ENCODE measurements at regions not wholly inside any gene's neighbourhood (a gene's known extent, or its start where the extent isn't known, plus 50 kb on each side); places are given as distances from the start of the nearest gene placed in this dataset.
"Not testable (repeated sequence)": the region's sequence is repeated elsewhere in the genome, so short reads cannot be mapped to it uniquely, and the experiment has no call there.

DNA sequence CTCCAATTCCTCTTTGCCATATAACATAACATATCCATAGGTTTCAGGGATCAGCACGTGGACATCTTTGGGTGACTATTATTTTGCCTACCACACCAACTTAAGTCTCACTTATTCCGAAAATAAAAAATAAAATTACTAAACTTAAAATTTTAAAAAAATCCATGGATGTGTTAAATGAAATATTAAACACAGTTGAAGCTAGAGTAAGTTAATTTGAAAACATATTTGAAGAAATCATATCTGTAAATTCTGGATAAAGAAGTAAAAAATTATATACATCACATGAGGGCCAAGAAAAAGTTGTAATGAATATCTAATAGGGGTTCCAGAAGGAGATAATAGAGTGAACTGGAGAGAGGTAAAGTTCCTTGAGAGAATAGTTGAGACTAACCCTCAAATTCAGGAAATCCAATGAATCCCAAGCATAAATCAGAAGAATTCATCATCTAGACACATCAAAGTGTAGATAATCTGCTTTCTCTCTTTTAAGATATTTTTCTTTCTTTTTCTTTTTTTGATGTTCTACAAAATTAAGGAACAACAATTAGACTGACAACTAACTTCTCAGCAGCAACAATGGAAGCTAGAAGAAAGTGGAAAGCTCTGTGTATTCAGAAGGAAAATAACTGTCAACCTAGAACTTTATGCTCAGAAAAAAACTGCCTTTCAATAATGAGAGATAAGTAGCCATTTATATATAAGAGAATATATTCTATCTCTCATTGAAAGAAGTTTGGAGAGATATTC, 147.4 kb downstream of the ABHD5 start:
- no peak for DNase-seq (ENCODE audit: low read depth in 2 of 2)

DNA sequence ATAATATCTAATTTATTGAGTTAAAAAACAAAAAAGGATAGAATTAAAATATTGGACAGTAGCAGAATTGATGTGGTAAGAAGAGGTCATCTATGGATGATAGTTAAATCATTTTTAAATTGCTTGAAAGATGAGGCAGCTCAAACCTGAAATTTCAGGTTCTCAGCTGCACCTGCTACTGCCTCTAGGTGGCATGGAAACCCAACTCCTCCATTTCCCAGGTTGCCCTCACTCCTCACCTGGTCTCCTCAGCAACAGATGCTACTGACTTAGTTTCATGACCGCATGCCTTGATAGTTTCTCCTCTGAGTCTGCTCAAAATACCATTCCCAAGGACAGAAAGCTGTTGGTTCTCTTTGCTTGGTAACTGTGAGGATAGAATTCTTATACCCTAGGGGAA, 148.1 kb downstream of the ABHD5 start:
- DNase-seq (ENCODE audit: low read depth in 2 of 2) = no peak

DNA sequence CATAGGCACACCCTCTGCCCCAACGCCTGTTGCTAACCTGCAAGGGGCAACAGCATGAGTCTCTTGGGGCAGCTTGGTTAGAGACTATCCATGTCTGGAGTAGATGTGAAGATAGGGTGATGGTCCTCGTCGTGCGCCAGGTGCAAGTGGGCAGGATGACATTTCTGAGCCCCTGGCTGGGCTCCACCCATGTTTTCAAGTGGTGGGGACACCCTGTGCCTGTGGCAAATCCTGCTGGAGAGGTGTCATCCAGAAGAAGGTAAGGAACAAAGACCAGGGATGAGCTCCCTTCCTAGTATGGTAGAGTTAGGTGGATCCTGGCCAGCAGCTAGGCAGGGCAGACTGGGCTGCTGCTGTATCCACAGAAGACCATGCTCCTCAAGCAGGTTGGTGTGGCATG, 152.6 kb downstream of the ABHD5 start:
- DNase-seq (ENCODE audit: low read depth in 2 of 2) = no peak

DNA sequence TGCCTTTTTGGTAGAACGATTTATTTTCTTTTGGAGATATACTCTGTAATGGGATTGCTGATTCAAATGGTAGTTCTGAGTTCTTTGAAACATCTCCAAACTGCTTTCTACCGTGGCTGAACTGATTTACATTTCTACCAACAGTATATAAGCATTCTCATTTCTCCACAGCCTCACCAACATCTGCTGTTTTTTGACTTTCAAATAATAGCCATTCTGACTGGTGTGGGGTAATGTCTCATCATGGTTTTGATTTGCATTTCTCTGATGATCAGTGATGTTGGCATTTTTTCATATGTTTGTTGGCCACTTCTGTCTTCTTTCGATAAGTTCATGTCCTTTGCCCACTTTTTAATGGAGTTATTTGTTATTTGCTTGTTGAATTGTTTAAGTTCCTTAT, 154.0 kb downstream of the ABHD5 start:
- no peak for DNase-seq (ENCODE audit: low read depth in 2 of 2)

DNA sequence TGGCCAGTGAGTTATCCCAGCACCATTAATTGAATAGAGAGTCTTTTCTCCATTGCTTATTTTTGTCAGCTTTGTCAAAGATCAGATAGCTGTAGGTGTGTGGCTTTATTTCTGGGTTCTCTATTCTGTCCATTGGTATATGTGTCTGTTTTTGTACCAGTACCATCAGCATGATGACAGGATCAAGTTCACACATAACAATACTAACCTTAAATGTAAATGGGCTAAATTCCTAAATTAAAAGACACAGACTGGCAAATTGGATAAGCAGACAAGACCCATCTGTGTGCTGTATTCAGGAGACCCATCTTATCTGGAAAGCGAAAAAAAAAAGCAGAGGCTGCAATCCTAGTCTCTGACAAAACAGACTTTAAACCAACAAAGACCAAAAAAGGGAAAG, 154.8 kb downstream of the ABHD5 start:
- DNase-seq (ENCODE audit: low read depth in 2 of 2) = not testable (repeated sequence)

DNA sequence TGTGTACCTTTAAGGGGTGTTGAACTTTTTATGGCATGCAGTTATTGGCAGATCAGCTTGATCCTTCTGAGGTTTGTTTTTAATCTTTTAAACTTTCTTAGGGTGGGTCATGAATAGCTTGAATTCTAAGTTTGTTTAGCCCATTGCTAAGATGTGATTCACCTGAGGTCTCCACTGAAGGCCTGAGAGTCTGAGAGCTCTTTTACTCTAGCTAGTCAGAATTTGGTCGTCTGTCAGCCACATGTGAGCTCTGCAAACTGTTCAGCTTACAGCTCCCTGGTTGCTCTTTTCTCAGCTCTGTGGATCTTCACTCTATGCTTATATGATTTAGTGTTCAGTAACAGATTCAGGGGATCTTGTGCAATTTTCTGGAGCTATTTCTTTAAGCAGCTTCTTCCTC, 161.3 kb downstream of the ABHD5 start:
- DNase-seq (ENCODE audit: low read depth in 2 of 2) = no peak

DNA sequence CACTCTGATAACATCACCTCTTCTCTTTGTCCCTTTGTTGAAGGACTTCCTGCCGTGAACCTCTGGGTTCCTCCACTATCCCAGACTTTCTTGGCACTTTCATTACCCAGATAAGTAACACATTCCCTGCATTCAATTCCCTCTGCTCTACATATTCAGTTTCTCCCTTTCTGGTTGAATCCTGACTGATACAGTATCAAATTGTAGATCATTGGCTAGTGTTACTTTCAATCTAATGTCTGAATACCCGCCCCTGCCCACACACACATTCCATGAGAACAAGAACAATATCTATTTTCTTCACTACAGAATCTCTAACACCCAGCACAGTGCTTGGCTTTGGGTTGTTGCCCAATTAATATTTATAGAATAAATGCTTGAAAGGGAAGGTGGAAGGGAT, 163.5 kb downstream of the ABHD5 start:
- DNase-seq (ENCODE audit: low read depth in 2 of 2) = no peak

DNA sequence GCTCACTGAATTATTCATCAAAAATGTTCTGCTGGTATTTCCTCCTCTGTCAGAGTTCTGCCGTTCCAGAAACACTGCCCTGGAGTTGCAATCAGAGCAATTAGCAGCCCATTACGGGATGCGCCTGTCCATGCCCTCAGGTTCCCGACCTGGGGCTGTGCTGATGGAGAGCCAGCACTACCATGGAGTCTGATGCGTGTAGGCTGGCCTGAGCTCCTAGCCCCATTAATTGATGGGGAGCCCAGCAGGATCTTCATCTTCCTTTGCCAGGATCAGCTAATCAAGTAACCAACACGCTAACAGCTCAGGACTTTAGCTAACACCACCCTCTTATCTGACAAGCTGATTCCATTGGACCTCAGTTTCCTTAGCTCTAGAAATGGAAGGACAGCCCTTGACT, 164.2 kb downstream of the ABHD5 start:
- no peak for DNase-seq (ENCODE audit: low read depth in 2 of 2)

DNA sequence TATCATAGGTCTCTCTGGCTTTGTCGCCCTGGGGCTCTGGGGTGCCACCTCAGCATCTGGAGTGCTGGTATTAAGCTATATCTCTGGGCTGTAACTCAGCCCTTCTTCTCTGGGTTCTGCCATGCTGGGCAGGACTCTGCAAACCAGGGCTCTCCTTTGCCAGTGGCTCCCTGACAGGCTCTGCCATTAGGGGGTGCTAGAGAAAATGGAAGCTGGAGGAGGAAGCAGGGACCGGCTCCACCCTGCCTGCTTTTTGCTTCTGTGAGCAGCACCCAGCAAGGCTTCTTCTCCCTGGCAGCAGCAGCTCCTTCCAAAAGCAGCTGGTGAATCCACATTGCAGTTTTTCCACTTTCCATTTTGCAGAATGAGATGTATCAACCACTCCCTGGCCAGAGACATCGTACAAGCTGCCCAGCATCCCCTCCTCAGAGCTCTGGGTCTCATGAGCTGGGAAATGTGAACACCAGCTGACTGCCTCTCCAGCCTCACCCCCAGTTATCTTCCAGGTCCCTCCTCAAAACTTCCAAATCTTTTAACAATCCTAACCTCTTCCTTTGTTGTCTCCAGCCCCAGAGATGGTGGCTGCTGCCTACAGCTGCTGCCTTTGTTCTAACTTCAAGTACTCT, 165.0 kb downstream of the ABHD5 start:
- DNase-seq (ENCODE audit: low read depth in 2 of 2) = peak in 1 of 2 donors; percentile 11

DNA sequence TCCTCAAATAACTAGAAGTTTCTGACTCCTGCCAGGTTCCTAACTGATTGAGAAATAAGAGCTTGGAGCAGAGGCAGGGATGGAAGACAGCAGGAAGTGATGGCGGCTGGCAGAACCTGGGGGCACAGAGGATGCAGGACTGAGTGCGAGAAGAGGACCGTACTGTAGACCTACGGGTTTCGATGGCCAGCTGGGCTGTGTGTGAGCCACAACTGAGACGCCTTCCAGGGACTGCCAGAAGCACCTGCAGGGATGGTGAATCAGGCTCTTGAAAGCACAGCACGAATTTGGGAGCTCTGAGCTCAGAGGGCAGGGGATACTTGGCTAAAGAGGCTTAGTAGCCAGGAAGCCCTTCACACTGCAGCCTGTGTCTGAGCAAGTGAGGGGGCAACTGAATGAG, 165.6 kb downstream of the ABHD5 start:
- DNase-seq (ENCODE audit: low read depth in 2 of 2) = no peak

DNA sequence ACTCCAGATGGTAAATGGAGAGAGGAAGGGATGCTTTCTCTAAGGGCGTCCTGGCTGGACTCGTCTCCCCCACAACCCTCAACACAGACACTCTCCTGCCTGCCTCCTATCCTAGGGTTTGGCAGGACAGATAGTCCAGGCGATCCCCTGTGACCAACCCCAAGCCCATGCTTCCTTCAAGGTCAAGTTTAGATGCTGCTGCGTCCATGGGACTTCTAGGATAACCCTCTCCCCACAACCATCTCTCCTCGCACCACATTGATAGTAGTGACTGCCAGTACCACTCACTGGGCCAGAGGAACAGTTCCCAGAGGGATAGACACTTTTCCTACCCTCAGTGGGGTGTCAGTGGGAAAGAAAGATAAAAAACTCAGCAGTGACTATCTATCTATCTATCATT, 166.0 kb downstream of the ABHD5 start:
- no peak for DNase-seq (ENCODE audit: low read depth in 2 of 2)

DNA sequence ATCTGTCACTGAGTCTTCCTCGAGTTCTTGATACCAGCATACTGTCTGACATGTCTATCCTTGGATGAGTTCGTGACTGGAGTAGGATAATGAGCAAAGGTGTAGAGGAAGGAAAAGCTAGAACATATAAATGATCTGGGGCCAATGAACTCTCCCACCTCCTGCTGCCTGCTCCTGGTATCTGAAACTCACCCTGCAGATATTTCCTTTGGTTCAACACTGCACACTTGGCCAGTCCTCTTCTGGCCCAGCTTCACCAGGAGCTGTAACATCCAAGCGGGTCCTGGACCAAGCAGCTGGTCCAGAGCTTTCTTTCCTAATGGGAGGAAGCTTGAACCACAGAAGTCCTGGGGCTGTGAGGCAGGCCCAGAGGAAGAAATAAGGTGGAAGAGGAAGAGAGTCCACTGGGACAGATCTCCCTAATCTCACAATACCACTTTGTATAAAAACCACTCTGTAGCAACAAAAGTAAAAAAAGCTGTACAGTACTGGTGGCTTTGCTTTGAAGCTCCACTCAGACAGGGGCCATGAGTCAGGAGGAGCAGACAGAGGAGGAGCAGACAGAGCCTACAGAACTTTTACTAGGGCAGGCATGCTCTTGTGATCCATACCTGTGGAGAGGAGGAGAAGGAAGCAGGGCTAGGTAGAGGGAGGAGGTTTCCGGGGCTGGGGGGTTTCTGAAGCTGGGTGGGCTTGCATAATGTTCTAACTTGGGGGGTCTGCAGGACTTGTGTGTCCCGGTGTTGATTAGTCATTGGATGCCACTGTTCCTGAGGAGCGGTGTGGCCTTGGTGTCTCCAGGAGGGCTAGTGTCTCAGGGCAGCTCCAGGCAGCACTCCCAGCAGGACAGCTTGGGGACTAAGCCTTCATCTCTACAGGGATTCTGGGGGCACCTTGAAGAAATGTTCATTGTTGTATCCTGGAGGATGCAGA, 166.9 kb downstream of the ABHD5 start:
- no peak for DNase-seq (ENCODE audit: low read depth in 2 of 2)

DNA sequence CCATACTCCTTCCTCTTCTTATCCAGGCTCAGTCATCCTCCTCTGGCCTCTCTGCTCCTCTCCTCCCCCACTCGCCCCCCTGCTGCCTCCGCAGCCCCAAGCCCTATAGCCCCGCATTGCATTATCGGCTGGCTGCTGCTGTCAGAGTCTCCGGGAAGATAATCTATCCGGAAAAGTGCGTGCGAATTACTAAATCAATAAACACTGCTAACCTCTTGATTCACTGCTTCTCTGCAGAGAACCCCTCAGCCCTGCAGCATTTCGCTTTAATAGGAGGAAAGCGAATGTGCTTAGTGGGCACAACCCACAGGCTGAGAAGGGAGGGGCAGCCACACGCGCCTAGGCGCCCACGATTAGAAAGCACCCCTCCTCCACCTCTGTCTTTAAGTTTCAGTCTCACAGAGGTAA, 167.6 kb downstream of the ABHD5 start:
- DNase-seq (ENCODE audit: low read depth in 2 of 2) = no peak

DNA sequence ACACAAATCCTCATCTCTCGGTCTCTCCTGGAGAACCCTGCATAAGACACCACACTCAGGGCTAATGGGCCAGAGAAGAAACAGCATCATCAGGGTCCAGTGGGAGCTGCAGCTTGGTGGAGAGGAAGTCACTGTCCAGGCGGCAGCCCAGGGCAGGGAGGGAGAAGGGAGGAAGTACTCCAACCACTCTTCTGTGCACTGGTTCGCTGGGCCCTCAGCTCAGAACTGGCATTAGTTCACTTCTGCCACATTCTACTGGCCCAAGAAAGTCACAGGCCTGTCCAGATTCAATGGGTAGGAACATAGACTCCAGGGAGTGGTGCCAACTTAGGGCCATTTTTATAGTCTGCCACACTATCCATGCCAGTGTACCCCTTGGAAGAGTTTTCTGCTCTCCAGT, 169.0 kb downstream of the ABHD5 start:
- DNase-seq (ENCODE audit: low read depth in 2 of 2) = no peak

DNA sequence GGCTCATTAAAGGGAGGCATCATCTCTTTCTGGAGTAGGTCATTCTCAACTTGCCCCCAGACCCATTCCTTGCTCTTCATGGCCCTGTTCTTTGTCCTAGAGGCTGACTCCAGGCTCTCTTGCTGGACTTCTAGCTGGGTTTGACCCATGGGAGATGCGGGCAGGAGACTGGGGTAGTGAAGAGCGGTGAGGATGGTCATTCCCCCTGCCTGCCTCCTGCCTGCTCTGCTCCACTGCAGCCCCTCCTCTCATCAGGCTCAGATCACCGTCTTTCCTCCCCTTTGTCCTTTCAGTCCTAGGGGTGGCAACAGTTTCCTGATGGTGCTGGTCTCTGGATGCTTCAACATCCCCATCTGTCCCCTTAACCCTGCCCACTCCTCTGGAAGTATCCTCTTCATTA, 170.9 kb downstream of the ABHD5 start:
- no peak for DNase-seq (ENCODE audit: low read depth in 2 of 2)

DNA sequence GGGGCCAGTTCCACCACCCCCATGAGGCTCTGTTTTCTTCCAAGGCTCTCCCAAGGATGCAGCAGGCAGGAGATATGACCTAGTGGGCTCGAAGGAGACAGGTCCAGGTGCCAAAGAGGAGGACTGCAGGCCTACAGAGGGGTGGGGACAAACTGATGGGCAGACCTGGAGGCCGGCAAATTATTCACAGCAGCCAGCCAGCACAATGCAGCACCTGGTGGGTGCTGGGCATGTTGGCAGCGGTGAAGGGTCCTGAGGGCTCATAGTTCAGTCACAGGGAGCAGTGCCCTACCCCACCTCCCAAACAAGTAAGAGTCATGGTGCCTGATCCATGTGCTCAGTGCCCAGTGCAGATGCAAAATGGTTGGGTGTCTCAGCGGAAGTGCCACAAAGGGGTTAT, 171.7 kb downstream of the ABHD5 start:
- DNase-seq (ENCODE audit: low read depth in 2 of 2) = no peak

DNA sequence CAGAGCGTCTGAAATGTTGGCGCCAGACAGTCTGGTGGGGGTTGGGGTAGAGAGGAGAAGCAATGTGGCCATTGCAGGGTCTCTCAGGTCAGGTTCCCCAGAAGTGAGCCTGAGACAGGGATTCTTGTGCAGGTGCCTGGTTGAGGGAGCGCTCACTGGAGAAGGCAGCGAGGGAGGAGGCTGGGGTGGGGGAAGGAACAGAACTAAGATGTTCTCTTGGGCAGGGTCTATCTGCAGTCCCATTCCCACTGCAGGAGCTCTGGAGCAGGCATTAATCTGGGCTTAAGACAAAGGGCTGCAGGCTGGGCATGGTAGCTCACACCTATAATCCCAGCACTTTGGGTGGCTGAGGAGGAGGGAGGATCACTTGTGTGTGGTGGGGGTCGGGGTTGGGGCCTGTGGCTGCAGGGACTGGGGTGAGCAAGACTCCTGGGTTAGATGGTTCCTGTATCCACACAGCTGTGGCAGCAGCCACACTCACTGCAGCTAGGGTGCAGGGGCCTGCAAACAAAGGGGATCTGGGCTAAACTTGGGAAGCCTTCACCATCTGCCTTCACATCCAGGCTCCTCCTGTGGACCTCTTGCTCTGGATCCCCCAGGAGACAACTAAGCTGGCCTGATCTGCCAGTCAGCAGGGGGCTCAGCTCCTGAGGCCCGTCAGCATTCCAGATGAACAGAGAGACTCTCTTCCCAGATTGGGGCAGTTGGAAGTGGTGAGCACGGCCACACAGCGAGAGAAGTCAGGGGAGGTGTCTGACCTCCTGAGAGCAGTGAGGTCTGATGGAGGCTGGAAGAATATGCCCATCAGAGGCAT, 172.5 kb downstream of the ABHD5 start:
- no peak for DNase-seq (ENCODE audit: low read depth in 2 of 2)

DNA sequence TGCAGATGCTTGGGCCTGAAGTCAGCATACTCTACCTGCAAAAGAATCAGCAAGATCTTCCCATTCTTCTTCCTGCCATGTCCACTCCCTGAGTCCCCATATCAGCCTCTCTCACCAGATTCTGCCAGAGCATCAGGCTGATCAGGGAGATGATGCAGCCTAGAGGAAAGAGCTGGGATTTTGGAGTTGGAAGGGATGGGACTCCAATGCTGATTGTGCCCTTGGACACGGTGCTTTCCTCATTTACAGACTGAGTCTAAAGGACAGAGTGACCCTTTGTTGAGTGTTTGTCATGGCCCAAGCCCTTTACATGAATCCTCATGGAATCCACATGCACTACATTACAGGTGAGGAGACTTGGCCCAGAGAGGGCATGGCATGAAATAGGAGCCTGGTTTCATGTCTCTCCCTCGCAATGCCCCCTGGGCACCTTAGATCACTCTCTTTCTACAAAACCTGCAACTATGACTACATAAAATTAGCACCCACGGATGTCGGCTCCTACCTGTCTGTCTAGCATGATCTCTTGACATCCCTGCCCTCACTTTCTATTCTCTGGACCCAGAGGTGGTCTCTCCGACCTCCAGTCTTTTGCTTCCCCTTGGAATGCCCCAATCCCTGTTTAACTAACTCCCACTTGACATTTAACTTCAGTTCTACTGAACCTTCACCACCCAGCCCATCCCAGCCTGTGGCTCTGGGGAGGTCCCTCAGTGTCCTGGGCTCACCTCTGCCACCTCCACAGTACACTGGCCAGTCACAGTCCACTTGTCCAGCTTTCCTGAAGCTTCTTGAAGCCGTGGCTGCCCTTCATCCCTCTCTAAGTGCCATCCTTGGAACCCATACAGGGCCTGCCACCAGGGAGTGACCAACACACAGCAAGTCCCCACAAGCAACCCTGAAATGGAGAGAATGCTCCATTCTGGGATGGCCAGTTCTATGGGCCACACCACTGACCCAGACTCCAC, 173.5 kb downstream of the ABHD5 start:
- DNase-seq (ENCODE audit: low read depth in 2 of 2) = no peak

DNA sequence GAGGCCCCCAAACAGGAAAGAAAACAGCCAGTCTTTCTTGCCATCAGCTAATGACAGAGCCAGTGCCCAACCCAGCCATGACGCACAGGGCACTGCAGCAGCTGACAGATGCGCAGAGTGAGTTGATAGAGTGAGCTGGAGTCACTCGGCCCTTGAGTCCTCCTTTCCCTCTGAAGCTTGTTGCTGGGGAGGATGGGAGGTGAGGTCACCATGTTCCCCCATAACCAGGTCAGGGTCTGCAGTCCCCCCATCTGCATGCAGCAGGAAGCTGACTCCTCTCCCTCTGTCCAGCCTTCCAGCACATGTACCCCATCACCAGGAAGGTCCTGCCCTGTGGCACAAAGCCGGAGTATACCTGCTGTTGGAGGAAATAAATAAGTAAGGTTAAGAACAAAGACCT, 174.6 kb downstream of the ABHD5 start:
- no peak for DNase-seq (ENCODE audit: low read depth in 2 of 2)

DNA sequence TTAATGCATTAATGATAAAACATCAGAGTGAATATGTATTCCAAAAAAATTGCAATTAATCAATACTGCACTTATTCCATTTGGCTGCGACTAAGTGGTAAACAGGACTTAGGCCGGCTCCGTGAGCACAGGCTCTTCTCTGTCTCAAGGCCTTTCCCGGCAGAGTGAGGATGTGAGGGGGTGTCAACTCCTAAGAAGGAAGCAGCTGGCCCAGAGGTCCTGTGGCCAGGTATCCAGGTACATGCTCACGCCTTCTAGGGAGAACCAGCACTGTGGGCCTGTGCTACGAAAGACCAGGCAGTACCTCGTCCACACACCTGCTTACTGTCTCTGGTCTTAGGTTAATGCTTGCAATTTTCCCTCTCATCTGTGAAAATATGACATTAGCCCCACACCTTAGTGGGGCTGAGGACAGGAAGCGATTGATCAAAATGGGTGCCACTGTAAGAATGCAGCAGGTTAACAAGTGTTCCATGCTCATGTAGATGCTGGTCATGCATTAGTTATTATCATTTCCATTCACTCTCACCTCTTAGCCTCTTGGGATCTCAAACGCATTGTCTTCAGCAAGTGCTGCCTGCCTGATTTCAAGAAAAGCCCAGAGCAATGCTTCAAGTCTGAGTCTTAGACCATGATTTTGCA, 175.3 kb downstream of the ABHD5 start:
- DNase-seq (ENCODE audit: low read depth in 2 of 2) = no peak
